ENCODE measurements at regions not wholly inside any gene's neighbourhood (a gene's known extent, or its start where the extent isn't known, plus 50 kb on each side); places are given as distances from the start of the nearest gene placed in this dataset.

DNA sequence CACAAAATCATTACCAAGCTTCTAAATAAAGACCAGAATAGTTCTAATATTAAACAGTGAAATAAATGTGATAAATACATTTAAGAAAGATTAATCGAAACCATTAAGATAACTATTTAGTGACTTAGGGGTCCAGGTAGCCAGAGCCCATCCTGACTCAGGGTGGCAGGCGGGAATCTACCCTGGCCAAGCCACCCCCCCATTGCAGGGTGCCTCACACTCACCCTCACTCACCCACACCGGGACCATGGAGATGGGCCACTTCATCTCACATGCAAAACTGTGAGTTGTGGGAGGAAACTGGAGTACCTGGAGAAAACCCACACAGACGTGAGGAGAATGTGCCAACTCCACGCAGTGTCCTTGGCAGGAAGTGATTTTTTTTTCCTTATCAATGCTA lies 237.6 kb upstream of the HAND2 start:
- H4K20me1 ChIP-seq (ENCODE audit: insufficient read depth) = no peaks in the 10 kb centered on the region
- ChIA-PET CTCF (interaction anchor here (1.2 kb wide), 1 partner anchor 15 kb away, joined by 4 read pairs; no protein-coding TSS in a partner anchor), POLR2A (no interaction called here), RAD21 (ENCODE audit: low non-redundant PET in 1 of 2, low total read pairs in 2 of 2, uncharacterized antibody in 2 of 2, unreplicated experiment in 2 of 2) (no interaction called here)
- intact Hi-C loops (cut with micrococcal nuclease) = no loop called here
- no peaks in the 10 kb centered on the region for H3K9me3 ChIP-seq (ENCODE audit: control insufficient read depth in 1 of 2, insufficient read depth in 1 of 2, low read depth in 1 of 2, low read length in 2 of 2)
- no peaks in the 10 kb centered on the region for H3K36me3 ChIP-seq (ENCODE audit: control insufficient read depth in 1 of 2, insufficient read depth in 2 of 2, low read length in 2 of 2)
- H3K27me3 ChIP-seq (ENCODE audit: insufficient read depth, low read length) = peaks cover 15% of the 10 kb centered on the region; the same call in 1 of the 2 replicates
- H3K4me3 ChIP-seq (replicated peaks in 1 of 2; ENCODE audit: low read depth in 1 of 2, low read length in 2 of 2) = no peak overlapping the region
- no TSS peak for BruUV-seq (replicated peaks)
- no peaks in the 10 kb centered on the region for H3K4me1 ChIP-seq (ENCODE audit: control insufficient read depth in 1 of 2, insufficient read depth in 2 of 2, low read length in 2 of 2)
- DNase-seq (ENCODE audit: low read depth, low spot score) = no peak
- H3K9ac ChIP-seq (ENCODE audit: low read length) = no peak overlapping the region
- H3K9me2 ChIP-seq (ENCODE audit: insufficient read depth) = no peaks in the 10 kb centered on the region
- H3K4me2 ChIP-seq (ENCODE audit: low read length) = no peak overlapping the region
- no peak overlapping the region for H2AFZ ChIP-seq (ENCODE audit: low read depth, low read length, poor library complexity, severe bottlenecking)
- H3K79me2 ChIP-seq (ENCODE audit: insufficient read depth, low read length) = no peaks in the 10 kb centered on the region
- TF ChIP-seq ZFX (IDR thresholded peaks at IDR 0.05) (no peak), SP1 (IDR thresholded peaks at IDR 0.05; ENCODE audit: low read depth) (no peak), ELF1 (IDR thresholded peaks at IDR 0.05; ENCODE audit: borderline replicate concordance, low read depth) (no peak), TCF7L2 (IDR thresholded peaks at IDR 0.05; ENCODE audit: borderline replicate concordance, extremely low read depth, insufficient read depth, insufficient read length) (no peak), POLR2A (IDR thresholded peaks at IDR 0.05; ENCODE audit: borderline replicate concordance, extremely low read depth, insufficient read depth, insufficient read length) (no peak), CBX3 (IDR thresholded peaks at IDR 0.05; ENCODE audit: low read depth) (no peak), EZH2 (IDR thresholded peaks at IDR 0.05) (no peak), EZH2phosphoT487 (IDR thresholded peaks at IDR 0.05; ENCODE audit: borderline replicate concordance) (no peak), EGR1 (IDR thresholded peaks at IDR 0.05; ENCODE audit: low read depth) (no peak), YY1 (IDR thresholded peaks at IDR 0.05; ENCODE audit: extremely low read depth, insufficient replicate concordance, low read depth, low read length) (no peak), RAD21 (IDR thresholded peaks at IDR 0.05; ENCODE audit: low read depth) (no peak)
- TF ChIP-seq, protein P1, sequence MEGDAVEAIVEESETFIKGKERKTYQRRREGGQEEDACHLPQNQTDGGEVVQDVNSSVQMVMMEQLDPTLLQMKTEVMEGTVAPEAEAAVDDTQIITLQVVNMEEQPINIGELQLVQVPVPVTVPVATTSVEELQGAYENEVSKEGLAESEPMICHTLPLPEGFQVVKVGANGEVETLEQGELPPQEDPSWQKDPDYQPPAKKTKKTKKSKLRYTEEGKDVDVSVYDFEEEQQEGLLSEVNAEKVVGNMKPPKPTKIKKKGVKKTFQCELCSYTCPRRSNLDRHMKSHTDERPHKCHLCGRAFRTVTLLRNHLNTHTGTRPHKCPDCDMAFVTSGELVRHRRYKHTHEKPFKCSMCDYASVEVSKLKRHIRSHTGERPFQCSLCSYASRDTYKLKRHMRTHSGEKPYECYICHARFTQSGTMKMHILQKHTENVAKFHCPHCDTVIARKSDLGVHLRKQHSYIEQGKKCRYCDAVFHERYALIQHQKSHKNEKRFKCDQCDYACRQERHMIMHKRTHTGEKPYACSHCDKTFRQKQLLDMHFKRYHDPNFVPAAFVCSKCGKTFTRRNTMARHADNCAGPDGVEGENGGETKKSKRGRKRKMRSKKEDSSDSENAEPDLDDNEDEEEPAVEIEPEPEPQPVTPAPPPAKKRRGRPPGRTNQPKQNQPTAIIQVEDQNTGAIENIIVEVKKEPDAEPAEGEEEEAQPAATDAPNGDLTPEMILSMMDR (IDR thresholded peaks at IDR 0.05 in 2 of 3, conservative IDR thresholded peaks at IDR 0.05 in 1 of 3; ENCODE audit: borderline replicate concordance in 1 of 3, insufficient read depth in 1 of 3, low read depth in 2 of 3, low read length in 2 of 3) = no peak
- no peak for ATAC-seq
- no peak overlapping the region for H3K27ac ChIP-seq (ENCODE audit: low read depth, low read length)
